MM.1S (cell line): ENCODE measurements at regions not wholly inside any gene's neighbourhood (a gene's known extent, or its start where the extent isn't known, plus 50 kb on each side); places are given as distances from the start of the nearest gene placed in this dataset.

Experiments
- DNase-seq: peaks from one replicate; pipeline ENCODE4 v3.0.0-alpha.2; 2015
- H2AFZ ChIP-seq: fragments of 300-600 bp; sonication (generic); 2 replicates; pipeline ENCODE4 v1.6.0; 2016; ENCODE audit warnings: antibody characterized with exemption, low read length
- H3F3A ChIP-seq: fragments of 300-600 bp; sonication (generic); 2 replicates; pipeline ENCODE4 v1.6.1; 2016; ENCODE audit warnings: mild to moderate bottlenecking, antibody characterized with exemption, low read length, moderate library complexity, mixed read lengths; ENCODE audit not compliant: insufficient read depth
- H3K27ac ChIP-seq: fragments of 300-600 bp; sonication (generic); 2 replicates; pipeline ENCODE4 v1.5.1; 2016; ENCODE audit warnings: mild to moderate bottlenecking, low read length
- H3K27me3 ChIP-seq: fragments of 300-600 bp; sonication (generic); replicated peaks from 2 replicates; pipeline ENCODE4 v1.6.0; 2016; ENCODE audit warnings: low read length; ENCODE audit not compliant: insufficient read depth
- H3K36me3 ChIP-seq: fragments of 300-600 bp; sonication (generic); replicated peaks from 2 replicates; pipeline ENCODE4 v1.6.1; 2016; ENCODE audit warnings: mild to moderate bottlenecking, low read length, mixed read lengths; ENCODE audit not compliant: insufficient read depth
- H3K4me1 ChIP-seq: fragments of 300-600 bp; sonication (generic); 2 replicates; pipeline ENCODE4 v1.6.1; 2016; ENCODE audit warnings: low read length, mixed read lengths
- H3K4me2 ChIP-seq: fragments of 300-600 bp; sonication (generic); 2 replicates; pipeline ENCODE4 v1.6.0; 2016; ENCODE audit warnings: low read depth, low read length
- H3K4me3 ChIP-seq: fragments of 300-600 bp; sonication (generic); 2 replicates; pipeline ENCODE4 v1.5.1; 2016; ENCODE audit warnings: low read length, mixed read lengths
- H3K79me2 ChIP-seq: fragments of 300-600 bp; sonication (generic); 2 replicates; pipeline ENCODE4 v1.6.1; 2016; ENCODE audit warnings: mixed run types, low read length, mixed read lengths
- H3K9ac ChIP-seq: fragments of 300-600 bp; sonication (generic); 2 replicates; pipeline ENCODE4 v1.6.1; 2016; ENCODE audit warnings: low read length, mixed read lengths
- H3K9me2 ChIP-seq: fragments of 300-600 bp; sonication (generic); replicated peaks from 2 replicates; pipeline ENCODE4 v1.6.1; 2016; ENCODE audit warnings: mild to moderate bottlenecking, low read length, mixed read lengths; ENCODE audit not compliant: insufficient read depth
- H3K9me3 ChIP-seq: fragments of 300-600 bp; sonication (generic); replicated peaks from 2 replicates; pipeline ENCODE4 v1.6.1; 2016; ENCODE audit warnings: mild to moderate bottlenecking, low read length, mixed read lengths; ENCODE audit not compliant: insufficient read depth
- H4K20me1 ChIP-seq: fragments of 300-600 bp; sonication (generic); 2 replicates; pipeline ENCODE4 v1.6.1; 2016; ENCODE audit warnings: mild to moderate bottlenecking, low read length, moderate library complexity, mixed read lengths; ENCODE audit not compliant: insufficient read depth
- EZH2 ChIP-seq: fragments of 300-600 bp; sonication (generic); optimal IDR thresholded peaks from 2 replicates; pipeline ENCODE3; 2017; ENCODE audit warnings: low read depth, mild to moderate bottlenecking, antibody characterized with exemption, low read length, mixed read lengths
- EZH2phosphoT487 ChIP-seq: fragments of 300-600 bp; sonication (generic); IDR thresholded peaks from 2 replicates; pipeline ENCODE4 v1.6.1; 2018; ENCODE audit warnings: antibody characterized with exemption, low read length
- TF ChIP-seq, protein P1 (sequence below): fragments of 300-600 bp; sonication (generic); IDR thresholded peaks from 2 replicates; pipeline ENCODE4 v1.5.1; 2016; ENCODE audit warnings: antibody characterized with exemption, low read length, mixed read lengths

GRCh38 chr11:109236696-109237095, 185.3 kb upstream of the C11orf87 start:
- no peaks in the 10 kb centered on the region for H3K9me2 ChIP-seq
- no peak overlapping the region for H2AFZ ChIP-seq
- no peak overlapping the region for H3K4me2 ChIP-seq
- no peaks in the 10 kb centered on the region for H4K20me1 ChIP-seq
- DNase-seq = no peak
- H3K79me2 ChIP-seq = no peaks in the 10 kb centered on the region
- TF ChIP-seq EZH2phosphoT487 (no peak), EZH2 (no peak)
- TF ChIP-seq, protein P1, sequence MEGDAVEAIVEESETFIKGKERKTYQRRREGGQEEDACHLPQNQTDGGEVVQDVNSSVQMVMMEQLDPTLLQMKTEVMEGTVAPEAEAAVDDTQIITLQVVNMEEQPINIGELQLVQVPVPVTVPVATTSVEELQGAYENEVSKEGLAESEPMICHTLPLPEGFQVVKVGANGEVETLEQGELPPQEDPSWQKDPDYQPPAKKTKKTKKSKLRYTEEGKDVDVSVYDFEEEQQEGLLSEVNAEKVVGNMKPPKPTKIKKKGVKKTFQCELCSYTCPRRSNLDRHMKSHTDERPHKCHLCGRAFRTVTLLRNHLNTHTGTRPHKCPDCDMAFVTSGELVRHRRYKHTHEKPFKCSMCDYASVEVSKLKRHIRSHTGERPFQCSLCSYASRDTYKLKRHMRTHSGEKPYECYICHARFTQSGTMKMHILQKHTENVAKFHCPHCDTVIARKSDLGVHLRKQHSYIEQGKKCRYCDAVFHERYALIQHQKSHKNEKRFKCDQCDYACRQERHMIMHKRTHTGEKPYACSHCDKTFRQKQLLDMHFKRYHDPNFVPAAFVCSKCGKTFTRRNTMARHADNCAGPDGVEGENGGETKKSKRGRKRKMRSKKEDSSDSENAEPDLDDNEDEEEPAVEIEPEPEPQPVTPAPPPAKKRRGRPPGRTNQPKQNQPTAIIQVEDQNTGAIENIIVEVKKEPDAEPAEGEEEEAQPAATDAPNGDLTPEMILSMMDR = no peak
- H3K4me1 ChIP-seq = no peaks in the 10 kb centered on the region
- H3K4me3 ChIP-seq = no peak overlapping the region
- H3F3A ChIP-seq = no peaks in the 10 kb centered on the region
- no peaks in the 10 kb centered on the region for H3K9me3 ChIP-seq
- no peaks in the 10 kb centered on the region for H3K36me3 ChIP-seq
- no peaks in the 10 kb centered on the region for H3K27me3 ChIP-seq
- no peak overlapping the region for H3K27ac ChIP-seq
- no peak overlapping the region for H3K9ac ChIP-seq

GRCh38 chr11:109237636-109238035, 184.4 kb upstream of the C11orf87 start:
- DNase-seq = no peak
- Histone ChIP-seq H3K4me1 (no peaks in the 10 kb centered on the region), H3K79me2 (no peaks in the 10 kb centered on the region), H3K9me3 (no peaks in the 10 kb centered on the region), H3K36me3 (no peaks in the 10 kb centered on the region), H3K27me3 (no peaks in the 10 kb centered on the region), H3K27ac (no peak overlapping the region), H4K20me1 (no peaks in the 10 kb centered on the region), H3K4me3 (no peak overlapping the region), H3K9ac (no peak overlapping the region), H2AFZ (no peak overlapping the region), H3K4me2 (no peak overlapping the region), H3K9me2 (no peaks in the 10 kb centered on the region), H3F3A (no peaks in the 10 kb centered on the region)
- no peak for TF ChIP-seq EZH2
- TF ChIP-seq, protein P1 = no peak
- TF ChIP-seq EZH2phosphoT487 = no peak

DNA sequence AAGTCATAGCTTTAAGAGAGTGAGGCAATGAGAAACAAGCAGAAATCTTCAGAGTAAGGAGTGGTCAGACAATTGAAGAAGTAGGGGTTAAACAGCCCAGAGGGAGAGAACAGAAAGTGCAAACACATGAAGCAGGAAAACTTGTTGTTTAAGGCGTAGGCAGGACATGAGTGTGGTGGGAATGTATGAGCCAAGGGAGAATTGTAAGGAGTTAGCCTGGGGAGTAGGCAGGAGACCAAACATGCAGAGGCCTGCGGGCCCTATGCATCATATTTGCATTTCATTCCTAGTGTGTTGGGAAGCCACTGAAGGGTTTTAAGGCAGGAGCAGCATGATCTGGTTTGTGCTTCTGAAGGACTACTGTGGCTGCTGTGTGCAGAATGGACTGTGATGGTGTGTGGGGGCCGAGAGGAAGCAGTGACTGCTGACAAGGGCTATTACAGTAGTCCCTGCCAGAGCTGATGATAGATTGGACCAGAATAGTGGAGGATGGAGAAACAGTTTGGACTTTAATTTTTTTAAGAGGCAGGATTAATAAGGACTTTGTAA, 179.9 kb upstream of the C11orf87 start:
- Histone ChIP-seq H4K20me1 (no peaks in the 10 kb centered on the region), H3K4me1 (no peaks in the 10 kb centered on the region), H3K79me2 (no peaks in the 10 kb centered on the region), H3K9me2 (no peaks in the 10 kb centered on the region), H3F3A (no peaks in the 10 kb centered on the region), H3K4me3 (no peak overlapping the region), H3K27me3 (no peaks in the 10 kb centered on the region), H3K9ac (no peak overlapping the region), H3K36me3 (no peaks in the 10 kb centered on the region), H3K4me2 (no peak overlapping the region), H3K27ac (no peak overlapping the region), H2AFZ (no peak overlapping the region), H3K9me3 (no peaks in the 10 kb centered on the region)
- TF ChIP-seq, protein P1 = no peak
- no peak for TF ChIP-seq EZH2
- TF ChIP-seq EZH2phosphoT487 = no peak
- no peak for DNase-seq
